Gastrocnemius medialis (tissue), 4 donors: ENCODE measurements at regions not wholly inside any gene's neighbourhood (a gene's known extent, or its start where the extent isn't known, plus 50 kb on each side); places are given as distances from the start of the nearest gene placed in this dataset.

Experiments
- ATAC-seq, 2 donors: fragments of 150-250 bp; one replicate each; pipeline ENCODE4 v1.9.1; 2016
- DNase-seq, 2 donors: peaks; one replicate each; pipeline ENCODE4 v3.0.0-alpha.2; 2019
- H3K27ac ChIP-seq, 4 donors: fragments of 200-600 bp; sonication (generic); 1 replicate in 1 of 4; 2 replicates in 3 of 4; pipeline ENCODE4 v1.5.1; 2016 to 2018; ENCODE audit warnings: mild to moderate bottlenecking in 2 of 4, moderate library complexity in 1 of 4
- H3K27me3 ChIP-seq, 3 donors: fragments of 200-600 bp; sonication (generic) in 2 of 3; 1 replicate in 1 of 3; 2 replicates in 2 of 3; pipeline versions ENCODE4 v1.5.1 to v1.6.0; 2016 to 2019; ENCODE audit warnings: mild to moderate bottlenecking in 1 of 3, moderate library complexity in 1 of 3
- H3K36me3 ChIP-seq, 2 donors: fragments of 200-600 bp; sonication (generic) in 1 of 2; one replicate each; pipeline ENCODE4 v1.5.1; 2017 to 2018
- H3K4me1 ChIP-seq, 2 donors: fragments of 200-600 bp; sonication (generic) in 1 of 2; one replicate each; pipeline ENCODE4 v1.5.1; 2016 to 2017; ENCODE audit warnings: mild to moderate bottlenecking in 2 of 2
- H3K4me3 ChIP-seq, 4 donors: fragments of 200-600 bp; sonication (generic) in 3 of 4; 1 replicate in 1 of 4; 2 replicates in 3 of 4; pipeline ENCODE4 v1.5.1; 2016 to 2019; ENCODE audit warnings: mild to moderate bottlenecking in 2 of 4
- H3K9me3 ChIP-seq, 3 donors: fragments of 200-600 bp; sonication (generic) in 2 of 3; 1 replicate in 1 of 3; 2 replicates in 2 of 3; pipeline ENCODE4 v1.5.1; 2016 to 2019
- POLR2A ChIP-seq, 2 donors: fragments of 450-650 bp; IDR thresholded peaks; one replicate each; pipeline ENCODE4 v1.6.1; 2017; ENCODE audit warnings: antibody characterized with exemption in 2 of 2, mild to moderate bottlenecking in 2 of 2, moderate library complexity in 2 of 2
- in situ Hi-C, 4 donors: fragments of 200-750 bp; cut with MboI; loops; one replicate each; pipeline versions ENCODE4 v1.15.0 to v1.8.0; 2017; ENCODE audit warnings: low sequenced_read_pairs in 4 of 4
- intact Hi-C: fragments of 100-400 bp; cut with DNase I; formaldehyde crosslinking; loops from one replicate; pipeline ENCODE4 v1.15.1; 2023; ENCODE audit warnings: low total_unique reads
- TF ChIP-seq, protein P1 (sequence below), 5 experiments: fragments of 450-650 bp in 3 of 5; fragments of 200-600 bp in 2 of 5; sonication (generic) in 2 of 5; IDR thresholded peaks in 4 of 5; conservative IDR thresholded peaks in 1 of 5; 1 replicate in 4 of 5; 2 replicates in 1 of 5; pipeline ENCODE4 v1.5.1; 2016 to 2019; ENCODE audit warnings: antibody characterized with exemption in 5 of 5, mild to moderate bottlenecking in 3 of 5, moderate library complexity in 3 of 5

DNA sequence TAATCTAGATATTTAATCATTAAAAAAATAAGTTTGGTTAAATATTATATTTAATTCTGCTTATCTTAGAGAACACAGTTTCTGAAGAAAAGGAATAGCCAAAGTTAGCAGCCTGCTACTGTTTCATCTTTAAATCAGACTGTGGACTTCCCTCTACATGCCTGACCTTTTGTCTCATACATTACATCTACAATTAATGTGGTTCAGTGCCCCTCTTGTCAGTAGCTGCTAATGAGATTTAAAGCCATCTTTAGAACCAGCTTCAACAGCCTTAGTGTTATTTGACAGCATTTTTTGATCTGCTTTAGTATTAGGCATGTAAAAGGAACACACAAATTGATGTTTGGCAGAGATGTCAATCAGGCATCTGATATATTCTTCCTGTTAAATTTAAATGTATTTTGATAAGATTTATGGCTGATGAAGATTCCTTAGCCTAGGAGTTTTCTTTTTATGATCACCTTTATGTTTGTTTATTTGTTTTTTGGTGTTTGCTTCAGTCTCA is 1925.8 kb upstream of the PRR20A start:
- no peaks in the 10 kb centered on the region for H3K27me3 ChIP-seq
- no peaks in the 10 kb centered on the region for H3K4me1 ChIP-seq
- DNase-seq = no peak
- in situ Hi-C loops (no loop called here), intact Hi-C loops (no loop called here)
- no peak for ATAC-seq
- no peaks in the 10 kb centered on the region for H3K36me3 ChIP-seq
- H3K9me3 ChIP-seq = no peaks in the 10 kb centered on the region
- no peak overlapping the region for H3K27ac ChIP-seq
- TF ChIP-seq, protein P1, sequence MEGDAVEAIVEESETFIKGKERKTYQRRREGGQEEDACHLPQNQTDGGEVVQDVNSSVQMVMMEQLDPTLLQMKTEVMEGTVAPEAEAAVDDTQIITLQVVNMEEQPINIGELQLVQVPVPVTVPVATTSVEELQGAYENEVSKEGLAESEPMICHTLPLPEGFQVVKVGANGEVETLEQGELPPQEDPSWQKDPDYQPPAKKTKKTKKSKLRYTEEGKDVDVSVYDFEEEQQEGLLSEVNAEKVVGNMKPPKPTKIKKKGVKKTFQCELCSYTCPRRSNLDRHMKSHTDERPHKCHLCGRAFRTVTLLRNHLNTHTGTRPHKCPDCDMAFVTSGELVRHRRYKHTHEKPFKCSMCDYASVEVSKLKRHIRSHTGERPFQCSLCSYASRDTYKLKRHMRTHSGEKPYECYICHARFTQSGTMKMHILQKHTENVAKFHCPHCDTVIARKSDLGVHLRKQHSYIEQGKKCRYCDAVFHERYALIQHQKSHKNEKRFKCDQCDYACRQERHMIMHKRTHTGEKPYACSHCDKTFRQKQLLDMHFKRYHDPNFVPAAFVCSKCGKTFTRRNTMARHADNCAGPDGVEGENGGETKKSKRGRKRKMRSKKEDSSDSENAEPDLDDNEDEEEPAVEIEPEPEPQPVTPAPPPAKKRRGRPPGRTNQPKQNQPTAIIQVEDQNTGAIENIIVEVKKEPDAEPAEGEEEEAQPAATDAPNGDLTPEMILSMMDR (IDR thresholded peaks at IDR 0.05 in 4 of 5, conservative IDR thresholded peaks at IDR 0.05 in 1 of 5) = no peak
- no peak for TF ChIP-seq POLR2A (IDR thresholded peaks at IDR 0.05)
- no peak overlapping the region for H3K4me3 ChIP-seq

DNA sequence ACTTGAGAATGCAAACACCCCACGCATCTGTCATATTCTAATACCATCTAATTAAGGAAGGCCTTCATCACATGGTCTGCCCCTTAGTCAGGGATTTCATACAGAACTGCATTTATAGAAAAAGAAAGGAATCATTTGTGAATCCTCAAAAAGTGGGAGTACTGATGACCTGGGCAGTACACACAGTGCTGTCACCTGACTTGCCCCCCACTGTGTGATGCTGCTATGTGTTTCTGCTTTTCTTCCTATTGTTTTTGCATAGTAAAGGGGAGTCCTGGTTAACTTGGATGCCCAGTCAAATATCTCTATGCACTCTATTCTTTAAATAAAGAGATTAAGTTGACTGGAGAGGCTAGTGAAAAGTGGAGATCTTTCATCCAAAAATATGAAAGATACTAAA is 1921.2 kb upstream of the PRR20A start:
- TF ChIP-seq, protein P1 (IDR thresholded peaks at IDR 0.05 in 4 of 5, conservative IDR thresholded peaks at IDR 0.05 in 1 of 5) = no peak
- no peak for TF ChIP-seq POLR2A (IDR thresholded peaks at IDR 0.05)
- intact Hi-C loops = no loop called here
- no peaks in the 10 kb centered on the region for H3K27me3 ChIP-seq
- H3K27ac ChIP-seq = no peak overlapping the region
- in situ Hi-C loops = no loop called here
- no peak for ATAC-seq
- H3K4me3 ChIP-seq = no peak overlapping the region
- H3K4me1 ChIP-seq = no peaks in the 10 kb centered on the region
- H3K36me3 ChIP-seq = no peaks in the 10 kb centered on the region
- DNase-seq = no peak
- no peaks in the 10 kb centered on the region for H3K9me3 ChIP-seq

DNA sequence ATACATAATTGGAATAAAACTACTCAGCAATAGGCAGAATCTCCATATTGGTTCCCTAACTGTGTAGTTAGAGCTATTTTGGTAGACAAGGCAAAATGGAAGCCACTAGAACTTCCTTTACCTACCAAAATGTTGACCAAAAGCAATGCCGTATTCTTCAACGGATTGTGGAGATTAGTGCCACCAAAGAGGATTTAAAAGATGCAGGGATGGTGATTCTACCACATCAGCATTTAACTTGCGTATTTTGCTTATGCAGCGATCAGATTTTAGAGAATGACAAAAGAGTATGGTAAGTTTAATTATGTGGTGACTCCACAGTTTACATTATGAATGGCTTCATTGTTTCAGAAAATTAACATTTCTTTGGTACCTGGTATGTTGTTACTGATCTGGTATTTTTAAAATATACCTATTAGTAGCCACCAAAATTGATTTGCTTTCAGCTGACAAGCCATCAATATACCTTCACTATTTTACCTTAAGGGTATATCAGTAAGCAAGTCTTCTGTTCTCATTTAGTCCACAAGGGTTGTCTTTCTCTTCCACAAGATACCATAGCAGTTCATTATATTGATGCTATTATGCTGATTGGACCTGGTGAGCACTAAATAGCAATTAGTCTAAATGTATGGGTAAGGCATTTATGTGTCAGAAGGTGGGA is 1910.7 kb upstream of the PRR20A start:
- Histone ChIP-seq H3K27me3 (no peaks in the 10 kb centered on the region), H3K4me3 (no peak overlapping the region), H3K9me3 (no peaks in the 10 kb centered on the region), H3K4me1 (no peaks in the 10 kb centered on the region), H3K36me3 (no peaks in the 10 kb centered on the region), H3K27ac (no peak overlapping the region)
- intact Hi-C loops (no loop called here), in situ Hi-C loops (no loop called here)
- DNase-seq (no peak), ATAC-seq (no peak)
- no peak for TF ChIP-seq POLR2A (IDR thresholded peaks at IDR 0.05)
- TF ChIP-seq, protein P1 (IDR thresholded peaks at IDR 0.05 in 4 of 5, conservative IDR thresholded peaks at IDR 0.05 in 1 of 5) = no peak

DNA sequence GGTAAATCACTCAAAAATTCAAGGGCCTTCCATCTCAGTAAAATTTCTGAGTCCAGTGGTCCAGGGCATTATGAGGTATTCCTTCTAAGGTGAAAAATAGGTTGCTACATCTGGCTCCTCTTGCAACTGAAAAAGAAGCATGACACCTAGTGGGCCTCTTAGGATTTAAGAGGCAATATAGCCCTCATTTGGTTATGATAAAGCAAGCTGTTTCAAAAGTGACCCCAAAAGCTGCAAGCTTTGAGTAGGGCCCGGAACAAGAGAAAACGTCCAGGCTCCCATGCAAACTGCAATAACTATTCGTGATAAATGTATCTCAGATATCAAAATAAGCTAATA is 1910.2 kb upstream of the PRR20A start:
- no peak overlapping the region for H3K27ac ChIP-seq
- no peak for ATAC-seq
- no peak for DNase-seq
- intact Hi-C loops (no loop called here), in situ Hi-C loops (no loop called here)
- no peaks in the 10 kb centered on the region for H3K27me3 ChIP-seq
- no peaks in the 10 kb centered on the region for H3K36me3 ChIP-seq
- TF ChIP-seq POLR2A (IDR thresholded peaks at IDR 0.05) = no peak
- TF ChIP-seq, protein P1 (IDR thresholded peaks at IDR 0.05 in 4 of 5, conservative IDR thresholded peaks at IDR 0.05 in 1 of 5) = no peak
- no peaks in the 10 kb centered on the region for H3K9me3 ChIP-seq
- H3K4me1 ChIP-seq = no peaks in the 10 kb centered on the region
- H3K4me3 ChIP-seq = no peak overlapping the region

DNA sequence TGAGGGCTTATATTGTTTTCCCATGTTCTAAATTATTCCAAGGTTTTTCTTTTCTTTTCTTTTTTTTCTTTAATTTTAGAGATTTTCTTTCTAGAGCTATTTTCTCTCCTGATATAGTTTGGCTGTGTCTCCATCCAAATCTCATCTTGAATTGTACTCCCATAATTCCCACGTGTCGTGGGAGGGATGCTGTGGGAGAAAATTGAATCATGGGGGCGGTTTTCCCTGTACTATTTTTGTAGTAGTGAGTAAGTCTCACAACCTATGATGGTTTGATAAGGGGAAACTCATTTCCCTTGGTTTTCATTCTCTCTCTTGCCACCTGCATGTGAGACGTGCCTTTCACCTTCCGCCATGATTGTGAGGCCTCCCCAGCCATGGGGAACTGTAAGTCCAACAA is 1906.4 kb upstream of the PRR20A start:
- Histone ChIP-seq H3K27ac (no peak overlapping the region), H3K27me3 (no peaks in the 10 kb centered on the region), H3K4me3 (no peak overlapping the region), H3K9me3 (no peaks in the 10 kb centered on the region), H3K4me1 (no peaks in the 10 kb centered on the region), H3K36me3 (no peaks in the 10 kb centered on the region)
- ATAC-seq (no peak), DNase-seq (no peak)
- in situ Hi-C loops (no loop called here), intact Hi-C loops (no loop called here)
- TF ChIP-seq, protein P1 (IDR thresholded peaks at IDR 0.05 in 4 of 5, conservative IDR thresholded peaks at IDR 0.05 in 1 of 5) = no peak
- no peak for TF ChIP-seq POLR2A (IDR thresholded peaks at IDR 0.05)
